ENCODE measurements at regions not wholly inside any gene's neighbourhood (a gene's known extent, or its start where the extent isn't known, plus 50 kb on each side); places are given as distances from the start of the nearest gene placed in this dataset.

DNA sequence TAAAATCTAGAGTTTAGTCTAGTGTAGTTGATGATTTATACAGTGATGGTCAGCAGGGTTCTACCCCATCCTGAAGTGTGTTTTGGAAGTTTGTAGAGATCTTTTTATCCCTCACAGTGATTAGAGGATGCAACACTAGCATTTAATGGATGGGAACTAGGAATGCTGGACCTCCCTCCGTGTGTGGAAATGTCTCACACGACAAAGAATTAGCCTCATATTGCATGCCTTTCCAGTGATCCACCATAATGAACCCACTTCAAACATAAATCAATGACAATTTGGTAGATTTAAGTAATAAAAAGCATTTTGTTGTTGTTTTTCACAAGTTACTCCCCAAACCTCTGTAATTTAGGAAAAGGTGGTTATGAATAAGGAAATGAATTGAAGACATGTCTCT, 82.5 kb upstream of the LMNB1 start:
- H3K9me3 ChIP-seq (ENCODE audit: low read depth, low read length, poor library complexity, severe bottlenecking), result no peaks in the 10 kb centered on the region
- BruUV-seq (replicated peaks), result no TSS peak

DNA sequence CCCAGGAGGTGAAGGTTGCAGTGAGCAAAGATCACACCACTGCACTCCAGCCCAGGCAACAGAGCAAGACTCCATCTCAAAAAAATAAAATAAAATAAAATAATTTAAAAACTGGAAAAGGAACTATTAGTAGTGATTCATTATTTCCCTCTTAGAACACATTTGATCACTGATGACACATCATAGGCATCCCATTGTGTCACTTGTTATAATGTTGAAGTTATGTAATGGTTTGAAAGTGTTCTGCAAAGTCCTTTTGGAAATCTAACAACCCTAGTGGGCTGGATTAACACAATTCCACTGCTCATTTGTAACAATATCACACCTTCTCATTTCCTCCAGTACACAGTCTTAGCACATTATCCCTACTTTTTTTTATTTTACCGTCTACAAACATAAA, 81.8 kb upstream of the LMNB1 start:
- DNase-seq (ENCODE audit: low spot score), result no peak
- no peak for TF ChIP-seq EZH2 (IDR thresholded peaks at IDR 0.05; ENCODE audit: borderline replicate concordance, low read depth, low read length, poor library complexity, severe bottlenecking)
- TF ChIP-seq, protein P1, sequence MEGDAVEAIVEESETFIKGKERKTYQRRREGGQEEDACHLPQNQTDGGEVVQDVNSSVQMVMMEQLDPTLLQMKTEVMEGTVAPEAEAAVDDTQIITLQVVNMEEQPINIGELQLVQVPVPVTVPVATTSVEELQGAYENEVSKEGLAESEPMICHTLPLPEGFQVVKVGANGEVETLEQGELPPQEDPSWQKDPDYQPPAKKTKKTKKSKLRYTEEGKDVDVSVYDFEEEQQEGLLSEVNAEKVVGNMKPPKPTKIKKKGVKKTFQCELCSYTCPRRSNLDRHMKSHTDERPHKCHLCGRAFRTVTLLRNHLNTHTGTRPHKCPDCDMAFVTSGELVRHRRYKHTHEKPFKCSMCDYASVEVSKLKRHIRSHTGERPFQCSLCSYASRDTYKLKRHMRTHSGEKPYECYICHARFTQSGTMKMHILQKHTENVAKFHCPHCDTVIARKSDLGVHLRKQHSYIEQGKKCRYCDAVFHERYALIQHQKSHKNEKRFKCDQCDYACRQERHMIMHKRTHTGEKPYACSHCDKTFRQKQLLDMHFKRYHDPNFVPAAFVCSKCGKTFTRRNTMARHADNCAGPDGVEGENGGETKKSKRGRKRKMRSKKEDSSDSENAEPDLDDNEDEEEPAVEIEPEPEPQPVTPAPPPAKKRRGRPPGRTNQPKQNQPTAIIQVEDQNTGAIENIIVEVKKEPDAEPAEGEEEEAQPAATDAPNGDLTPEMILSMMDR (conservative IDR thresholded peaks at IDR 0.05; ENCODE audit: low read depth, low read length), result no peak
- intact Hi-C loops (cut with micrococcal nuclease; ENCODE audit: unreplicated experiment), result no loop called here
- ChIA-PET POLR2A (ENCODE audit: low non-redundant PET) (no interaction called here), CTCF (no interaction called here)
- Histone ChIP-seq H3K4me1 (ENCODE audit: insufficient read depth, low read length, poor library complexity, severe bottlenecking) (no peaks in the 10 kb centered on the region), H3K36me3 (ENCODE audit: insufficient read depth, low read length, poor library complexity, severe bottlenecking) (no peaks in the 10 kb centered on the region), H3K9me3 (ENCODE audit: low read depth, low read length, poor library complexity, severe bottlenecking) (no peaks in the 10 kb centered on the region), H3K4me3 (ENCODE audit: low read depth, low read length, poor library complexity, severe bottlenecking) (no peak overlapping the region), H3K27me3 (replicated peaks; ENCODE audit: insufficient read depth, low read depth, low read length, poor library complexity) (no peaks in the 10 kb centered on the region), H3K27ac (ENCODE audit: low read depth, low read length, poor library complexity, severe bottlenecking) (no peak overlapping the region)
- BruUV-seq (replicated peaks), result no TSS peak

More for the DNA sequence above, 82.5 kb upstream of the LMNB1 start:
- TF ChIP-seq EZH2 (IDR thresholded peaks at IDR 0.05; ENCODE audit: borderline replicate concordance, low read depth, low read length, poor library complexity, severe bottlenecking), result no peak
- TF ChIP-seq, protein P1 (conservative IDR thresholded peaks at IDR 0.05; ENCODE audit: low read depth, low read length), result no peak
- Histone ChIP-seq H3K36me3 (ENCODE audit: insufficient read depth, low read length, poor library complexity, severe bottlenecking) (no peaks in the 10 kb centered on the region), H3K27ac (ENCODE audit: low read depth, low read length, poor library complexity, severe bottlenecking) (no peak overlapping the region), H3K4me1 (ENCODE audit: insufficient read depth, low read length, poor library complexity, severe bottlenecking) (no peaks in the 10 kb centered on the region), H3K4me3 (ENCODE audit: low read depth, low read length, poor library complexity, severe bottlenecking) (no peak overlapping the region), H3K27me3 (replicated peaks; ENCODE audit: insufficient read depth, low read depth, low read length, poor library complexity) (no peaks in the 10 kb centered on the region)
- DNase-seq (ENCODE audit: low spot score), result no peak
- intact Hi-C loops (cut with micrococcal nuclease; ENCODE audit: unreplicated experiment), result no loop called here
- POLR2A ChIA-PET (ENCODE audit: low non-redundant PET), result no interaction called here
- CTCF ChIA-PET, result no interaction called here

DNA sequence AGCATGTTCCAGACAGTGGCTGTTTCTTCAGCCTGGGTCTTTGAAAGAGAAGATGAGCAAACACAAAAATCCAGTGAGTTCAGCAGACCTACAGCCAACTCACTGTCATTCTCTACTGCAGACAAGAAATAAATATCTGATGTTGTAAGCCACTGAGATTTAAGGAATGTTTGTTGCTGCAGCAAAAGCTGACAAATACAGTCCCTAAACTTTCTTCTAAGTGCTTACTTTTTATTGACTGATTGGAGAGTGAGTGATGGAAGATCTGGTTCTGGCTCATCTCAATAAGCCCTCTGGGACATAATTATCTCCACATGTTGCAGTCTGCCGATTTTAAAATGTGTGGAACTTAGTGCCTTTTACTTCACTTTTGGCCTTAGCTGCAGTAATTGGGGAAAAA, 69.9 kb upstream of the LMNB1 start:
- POLR2A ChIA-PET (ENCODE audit: low non-redundant PET), result no interaction called here
- intact Hi-C loops (cut with micrococcal nuclease; ENCODE audit: unreplicated experiment), result no loop called here
- BruUV-seq (replicated peaks), result no TSS peak
- no peaks in the 10 kb centered on the region for H3K4me1 ChIP-seq (ENCODE audit: insufficient read depth, low read length, poor library complexity, severe bottlenecking)
- H3K27me3 ChIP-seq (replicated peaks; ENCODE audit: insufficient read depth, low read depth, low read length, poor library complexity), result no peaks in the 10 kb centered on the region
- CTCF ChIA-PET, result interaction anchor here (0.6 kb wide), 1 partner anchor 71 kb away, joined by 3 read pairs; no protein-coding TSS in a partner anchor
- no peaks in the 10 kb centered on the region for H3K36me3 ChIP-seq (ENCODE audit: insufficient read depth, low read length, poor library complexity, severe bottlenecking)
- no peak overlapping the region for H3K27ac ChIP-seq (ENCODE audit: low read depth, low read length, poor library complexity, severe bottlenecking)
- no peak overlapping the region for H3K4me3 ChIP-seq (ENCODE audit: low read depth, low read length, poor library complexity, severe bottlenecking)
- peak; percentile 37 for DNase-seq (ENCODE audit: low spot score)
- TF ChIP-seq EZH2 (IDR thresholded peaks at IDR 0.05; ENCODE audit: borderline replicate concordance, low read depth, low read length, poor library complexity, severe bottlenecking), result no peak
- TF ChIP-seq, protein P1 (conservative IDR thresholded peaks at IDR 0.05; ENCODE audit: low read depth, low read length), result no peak
- H3K9me3 ChIP-seq (ENCODE audit: low read depth, low read length, poor library complexity, severe bottlenecking), result no peaks in the 10 kb centered on the region
